GM21786 (cell line): ENCODE measurements at regions not wholly inside any gene's neighbourhood (a gene's known extent, or its start where the extent isn't known, plus 50 kb on each side); places are given as distances from the start of the nearest gene placed in this dataset.

Experiments
- ATAC-seq: cut with Tn5 transposase; IDR thresholded peaks from one replicate; pipeline ENCODE4 v1.9.1; 2021; ENCODE audit not compliant: unreplicated experiment

DNA sequence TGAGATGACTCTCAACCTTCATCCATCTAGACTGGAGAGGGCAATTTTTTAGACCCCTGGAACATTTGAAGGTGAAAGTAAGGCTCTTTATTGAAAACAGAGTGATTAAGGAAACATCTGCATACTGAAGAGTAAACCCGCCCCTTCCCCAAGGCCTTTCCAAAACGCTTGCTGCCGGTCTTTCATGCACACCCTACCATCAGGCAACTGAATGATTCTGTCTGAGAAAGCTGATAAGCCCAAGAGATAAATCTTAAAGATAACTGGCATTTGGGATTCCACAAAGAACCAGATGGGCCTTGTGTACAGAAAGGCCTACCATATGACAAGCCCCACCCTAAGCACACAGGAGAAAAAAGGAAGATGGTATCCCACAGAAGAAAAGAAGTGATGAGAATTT is 54.4 kb upstream of the PIK3R1 start:
- no peak for ATAC-seq

GRCh38 chr5:68159224-68159951 is 56.2 kb upstream of the PIK3R1 start:
- ATAC-seq = no peak

DNA sequence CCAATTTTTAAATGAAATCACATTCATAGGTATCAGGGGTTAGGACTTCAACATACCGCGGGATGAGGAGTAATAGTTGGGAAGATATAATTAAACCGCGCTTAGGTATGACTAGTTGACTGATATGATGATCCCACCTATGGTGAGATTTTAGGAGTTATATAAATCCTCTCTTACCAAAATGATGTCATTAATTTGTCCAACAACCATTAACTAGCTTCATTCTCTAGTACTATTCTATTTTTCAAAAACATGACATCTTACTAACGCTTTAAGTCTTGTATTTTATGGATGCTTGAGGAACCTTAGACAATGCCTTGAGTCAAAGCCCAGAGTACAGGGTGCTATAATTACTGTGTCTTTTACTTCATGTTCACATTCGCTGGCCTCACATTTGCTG is 59.6 kb upstream of the PIK3R1 start:
- ATAC-seq = no peak

GRCh38 chr5:68154119-68154857 is 61.3 kb upstream of the PIK3R1 start:
- no peak for ATAC-seq

- no peak for ATAC-seq
Observed at GRCh38 chr5:68151812-68152211, 63.7 kb upstream of the PIK3R1 start.

- peak; percentile 32 for ATAC-seq
Observed at GRCh38 chr5:68149189-68149588, 66.4 kb upstream of the PIK3R1 start.

DNA sequence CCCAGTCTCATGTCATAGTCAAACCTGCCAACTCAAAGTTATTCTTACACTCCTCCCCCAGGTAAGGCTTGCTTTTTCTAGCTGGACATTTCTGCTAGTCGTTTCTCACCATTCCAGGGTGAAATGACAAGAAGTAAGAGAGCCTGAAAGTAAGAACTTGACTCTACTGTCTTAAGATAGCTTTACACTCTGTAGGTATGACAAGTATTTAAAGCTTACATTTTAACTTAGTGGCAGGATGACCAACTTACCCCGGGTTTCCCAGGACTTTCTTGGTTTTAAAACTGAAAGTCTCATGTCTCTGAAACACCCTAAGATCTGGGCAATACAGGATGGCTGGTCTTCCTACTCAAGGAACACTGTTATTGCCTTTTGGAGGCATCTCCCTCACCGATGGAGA is 67.5 kb upstream of the PIK3R1 start:
- ATAC-seq = peak; percentile 55

GRCh38 chr5:68147659-68148058 is 67.9 kb upstream of the PIK3R1 start:
- ATAC-seq = no peak

- ATAC-seq = peak; percentile 48
Observed at GRCh38 chr5:68141494-68141893, 74.1 kb upstream of the PIK3R1 start.

DNA sequence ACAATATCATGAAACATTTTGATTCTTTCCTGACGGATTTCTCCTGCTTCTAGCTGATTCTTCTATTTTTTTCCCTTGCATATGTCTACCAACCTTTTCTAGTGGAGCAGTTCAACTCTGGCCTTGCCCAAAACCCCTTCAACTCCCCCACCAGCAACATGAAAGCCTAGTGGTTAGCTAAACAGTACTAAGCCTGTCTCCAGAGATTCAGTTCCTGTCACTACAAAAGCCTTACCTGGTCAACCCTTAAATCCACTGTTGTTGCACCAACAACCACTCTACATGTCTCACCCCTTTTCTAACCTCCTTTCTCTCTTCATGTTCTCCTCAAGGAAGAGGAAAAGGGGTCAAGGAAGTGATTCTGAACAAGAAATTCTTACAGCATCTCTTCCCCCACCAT is 74.8 kb upstream of the PIK3R1 start:
- peak; percentile 47 for ATAC-seq

- ATAC-seq = no peak
Observed at GRCh38 chr5:68139611-68140441, 75.7 kb upstream of the PIK3R1 start.

- ATAC-seq = no peak
Observed at GRCh38 chr5:68137511-68138140, 77.9 kb upstream of the PIK3R1 start.

- ATAC-seq = no peak
Observed at GRCh38 chr5:68134669-68135313, 80.8 kb upstream of the PIK3R1 start.

DNA sequence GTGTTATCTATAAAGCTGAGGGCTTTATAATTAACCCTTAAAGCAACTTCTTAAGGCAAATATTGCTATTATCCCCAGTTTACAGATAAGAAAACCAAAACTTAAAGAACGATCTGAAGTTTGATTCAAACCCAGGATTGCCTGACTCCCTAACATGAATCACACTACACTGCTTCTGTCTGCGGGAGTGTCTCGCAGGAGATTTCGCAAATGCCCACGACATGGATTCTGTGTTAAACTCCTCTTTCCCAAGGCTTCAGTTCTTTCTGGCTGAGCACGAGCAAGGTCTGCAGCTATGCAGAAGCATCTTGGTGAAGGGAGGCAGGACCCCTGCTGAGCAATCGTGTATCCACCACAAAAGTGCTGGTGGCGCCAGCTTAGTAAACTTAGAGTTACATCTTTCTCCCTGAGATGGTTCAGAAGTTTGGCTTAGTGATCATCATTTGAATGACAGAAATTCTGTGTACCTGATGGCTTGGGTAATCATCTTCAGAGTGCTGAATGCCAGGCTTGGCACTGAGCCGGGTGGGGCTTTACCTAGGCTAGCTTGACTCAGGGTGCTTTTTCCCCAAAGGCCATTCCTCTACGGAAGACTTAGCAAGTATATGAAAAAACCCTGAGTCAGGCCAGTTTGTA is 81.4 kb upstream of the PIK3R1 start:
- ATAC-seq = no peak

DNA sequence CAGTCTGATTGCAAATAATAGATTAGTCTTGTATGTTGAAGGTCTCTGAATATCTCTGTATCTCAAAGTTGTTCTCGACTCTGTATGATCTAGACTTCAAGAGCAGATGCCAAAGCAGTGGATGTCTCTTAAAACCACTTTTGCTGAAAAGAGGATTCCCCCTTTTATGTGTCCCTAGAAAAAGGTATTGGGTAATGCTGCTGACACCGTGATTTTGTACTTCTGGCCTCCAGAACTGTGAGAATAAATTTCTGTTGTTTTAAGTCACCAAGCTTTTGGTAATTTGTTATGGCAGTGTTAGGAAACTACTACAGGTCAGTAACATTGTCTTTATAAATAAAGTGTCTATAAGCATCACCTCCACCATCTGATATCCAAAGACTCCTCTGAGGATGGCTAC is 85.3 kb upstream of the PIK3R1 start:
- ATAC-seq = no peak

DNA sequence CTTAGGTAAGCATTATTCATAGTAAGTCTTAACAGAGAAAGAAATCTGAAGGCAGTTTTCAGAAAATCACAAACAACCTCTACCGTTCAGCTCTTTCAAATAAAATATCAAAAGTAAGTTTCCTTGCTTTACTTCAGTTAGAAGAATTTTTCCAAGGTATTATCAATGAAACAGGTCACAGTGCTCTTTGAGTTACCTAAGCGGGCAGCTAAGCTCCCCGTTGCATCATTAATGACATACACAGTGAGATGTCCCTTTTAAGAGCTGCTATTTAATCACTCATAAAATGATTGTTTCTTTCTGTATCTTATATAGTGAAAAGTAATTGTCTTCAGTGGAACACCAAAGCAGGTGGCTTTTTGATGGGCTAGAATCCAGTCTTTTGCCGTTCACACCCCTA is 86.2 kb upstream of the PIK3R1 start:
- no peak for ATAC-seq

- no peak for ATAC-seq
Observed at GRCh38 chr5:68126886-68127285, 88.7 kb upstream of the PIK3R1 start.

- ATAC-seq = no peak
Observed at GRCh38 chr5:68122439-68123328, 92.9 kb upstream of the PIK3R1 start.

GRCh38 chr5:68116868-68117411 is 98.6 kb upstream of the PIK3R1 start:
- no peak for ATAC-seq
